GM12872 (cell line): ENCODE measurements at regions not wholly inside any gene's neighbourhood (a gene's known extent, or its start where the extent isn't known, plus 50 kb on each side); places are given as distances from the start of the nearest gene placed in this dataset.

Source experiments
- TF ChIP-seq, protein P1 (sequence below): IDR thresholded peaks from 3 replicates; pipeline ENCODE4 v1.5.1; 2011; ENCODE audit warnings: low read depth, mild to moderate bottlenecking, low read length, moderate library complexity; ENCODE audit not compliant: insufficient read depth

GRCh38 chr3:31331278-31331677, 201.4 kb upstream of the STT3B start:
- TF ChIP-seq, protein P1, sequence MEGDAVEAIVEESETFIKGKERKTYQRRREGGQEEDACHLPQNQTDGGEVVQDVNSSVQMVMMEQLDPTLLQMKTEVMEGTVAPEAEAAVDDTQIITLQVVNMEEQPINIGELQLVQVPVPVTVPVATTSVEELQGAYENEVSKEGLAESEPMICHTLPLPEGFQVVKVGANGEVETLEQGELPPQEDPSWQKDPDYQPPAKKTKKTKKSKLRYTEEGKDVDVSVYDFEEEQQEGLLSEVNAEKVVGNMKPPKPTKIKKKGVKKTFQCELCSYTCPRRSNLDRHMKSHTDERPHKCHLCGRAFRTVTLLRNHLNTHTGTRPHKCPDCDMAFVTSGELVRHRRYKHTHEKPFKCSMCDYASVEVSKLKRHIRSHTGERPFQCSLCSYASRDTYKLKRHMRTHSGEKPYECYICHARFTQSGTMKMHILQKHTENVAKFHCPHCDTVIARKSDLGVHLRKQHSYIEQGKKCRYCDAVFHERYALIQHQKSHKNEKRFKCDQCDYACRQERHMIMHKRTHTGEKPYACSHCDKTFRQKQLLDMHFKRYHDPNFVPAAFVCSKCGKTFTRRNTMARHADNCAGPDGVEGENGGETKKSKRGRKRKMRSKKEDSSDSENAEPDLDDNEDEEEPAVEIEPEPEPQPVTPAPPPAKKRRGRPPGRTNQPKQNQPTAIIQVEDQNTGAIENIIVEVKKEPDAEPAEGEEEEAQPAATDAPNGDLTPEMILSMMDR = no peak

GRCh38 chr3:31341130-31341529, 191.6 kb upstream of the STT3B start:
- TF ChIP-seq, protein P1 = no peak

- TF ChIP-seq, protein P1 = no peak
These were observed 189.7 kb upstream of the STT3B start for GRCh38 chr3:31343075-31343474.

GRCh38 chr3:31345581-31345980, 187.1 kb upstream of the STT3B start:
- TF ChIP-seq, protein P1 = no peak

GRCh38 chr3:31346542-31346979, 186.2 kb upstream of the STT3B start:
- TF ChIP-seq, protein P1 = no peak

DNA sequence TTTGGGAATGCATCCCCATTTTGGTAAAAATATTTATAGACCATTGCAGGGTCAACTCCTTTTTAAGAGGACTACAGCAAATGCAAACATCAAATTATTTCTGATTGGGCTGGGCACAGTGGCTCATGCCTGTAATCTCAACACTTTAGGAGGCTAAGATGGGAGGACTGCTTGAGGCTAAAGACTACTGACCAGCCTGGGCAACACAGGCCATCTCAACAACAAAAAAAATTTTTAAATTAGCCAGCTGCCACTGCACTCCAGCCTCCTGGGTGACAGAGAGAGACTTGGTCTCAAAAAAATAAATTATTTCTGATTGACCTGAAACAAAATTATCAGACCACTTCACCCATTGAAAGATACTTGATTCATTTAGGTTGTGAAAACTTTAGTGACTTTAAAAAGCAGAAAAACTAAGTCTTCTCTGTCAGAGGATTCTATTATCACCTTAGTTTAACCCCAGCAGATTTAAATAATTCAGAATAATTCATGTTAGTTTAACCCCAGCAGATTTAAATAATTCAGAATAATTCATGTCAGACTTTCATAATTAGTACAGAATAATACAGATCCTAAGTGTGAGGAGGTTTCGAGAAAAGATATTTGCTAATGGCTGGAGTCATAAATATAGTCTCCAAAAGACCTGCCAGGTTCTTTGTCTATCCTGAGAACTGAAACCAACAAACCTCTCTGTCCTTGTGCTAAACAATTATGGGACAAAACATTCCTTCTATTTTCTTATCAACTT, 183.6 kb upstream of the STT3B start:
- TF ChIP-seq, protein P1 = no peak

DNA sequence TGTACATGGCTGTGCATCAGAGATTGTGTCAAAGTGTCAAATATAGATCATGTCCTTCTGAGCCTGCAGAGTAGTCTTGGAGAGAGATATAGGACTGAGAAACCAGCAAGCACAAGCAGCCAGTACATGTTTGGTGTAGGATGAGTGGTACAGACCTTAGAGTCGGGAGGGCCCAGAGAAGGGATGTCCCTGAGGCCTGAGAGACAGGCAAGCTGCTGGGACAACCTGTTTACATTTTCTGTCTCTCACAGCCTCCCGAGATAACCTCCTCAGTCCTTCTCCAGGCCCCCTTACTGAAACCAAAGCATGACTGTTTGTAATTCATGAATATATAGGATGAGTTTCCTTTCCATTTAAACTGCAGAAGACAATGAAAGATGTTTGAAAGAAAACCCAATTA, 182.4 kb upstream of the STT3B start:
- TF ChIP-seq, protein P1 = no peak

DNA sequence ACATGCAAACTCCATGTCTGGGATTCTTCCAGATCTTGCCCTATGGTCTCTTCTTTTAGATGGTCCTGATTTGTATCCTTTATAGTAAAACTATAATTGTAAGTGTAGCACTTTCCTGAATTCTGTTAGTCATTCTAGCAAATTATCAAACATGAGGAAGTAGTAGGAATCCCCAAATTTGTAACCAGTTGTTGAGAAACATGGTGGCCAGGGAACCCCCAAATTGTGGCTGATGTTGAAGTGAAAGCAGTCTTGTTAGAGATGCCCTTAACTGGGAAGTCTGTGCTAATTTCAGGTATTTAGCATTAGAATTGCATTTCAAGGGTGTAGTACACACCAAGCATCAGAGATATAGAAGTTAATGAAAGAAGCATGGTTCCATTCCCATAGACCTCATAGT, 180.4 kb upstream of the STT3B start:
- TF ChIP-seq, protein P1 = no peak
